ENCODE measurements at regions not wholly inside any gene's neighbourhood (a gene's known extent, or its start where the extent isn't known, plus 50 kb on each side); places are given as distances from the start of the nearest gene placed in this dataset.

GRCh38 chr21:14716761-14717396 is 170.8 kb upstream of the SAMSN1 start:
- H3K4me3 ChIP-seq (ENCODE audit: low read length) = no peak overlapping the region
- no peaks in the 10 kb centered on the region for H3F3A ChIP-seq (ENCODE audit: control insufficient read depth, insufficient read depth)
- H3K4me1 ChIP-seq (ENCODE audit: control insufficient read depth, low read length) = no peaks in the 10 kb centered on the region
- no peaks in the 10 kb centered on the region for H3K9me3 ChIP-seq (ENCODE audit: control insufficient read depth, insufficient read depth, low read length)
- no peaks in the 10 kb centered on the region for H3K27me3 ChIP-seq (ENCODE audit: control insufficient read depth, low read length)
- H3K4me2 ChIP-seq (ENCODE audit: low read length) = no peak overlapping the region
- H4K20me1 ChIP-seq (ENCODE audit: control insufficient read depth, insufficient read depth, low read depth, low read length) = no peaks in the 10 kb centered on the region
- no peaks in the 10 kb centered on the region for H3K36me3 ChIP-seq (ENCODE audit: control insufficient read depth, low read length)
- no peak for TF ChIP-seq EZH2phosphoT487 (IDR thresholded peaks at IDR 0.05; ENCODE audit: borderline replicate concordance, low read length)
- no peaks in the 10 kb centered on the region for H3K9me2 ChIP-seq (replicated peaks; ENCODE audit: control insufficient read depth, low read length)
- no peak overlapping the region for H3K27ac ChIP-seq (ENCODE audit: low read depth, low read length)
- no peaks in the 10 kb centered on the region for H3K79me2 ChIP-seq (ENCODE audit: control insufficient read depth, low read length)

GRCh38 chr21:14713109-14713508 is 167.0 kb upstream of the SAMSN1 start:
- Histone ChIP-seq H3K4me1 (ENCODE audit: control insufficient read depth, low read length) (no peaks in the 10 kb centered on the region), H4K20me1 (ENCODE audit: control insufficient read depth, insufficient read depth, low read depth, low read length) (no peaks in the 10 kb centered on the region), H3K4me3 (ENCODE audit: low read length) (no peak overlapping the region), H3K9me2 (replicated peaks; ENCODE audit: control insufficient read depth, low read length) (no peaks in the 10 kb centered on the region), H3K27me3 (ENCODE audit: control insufficient read depth, low read length) (no peaks in the 10 kb centered on the region), H3K36me3 (ENCODE audit: control insufficient read depth, low read length) (no peaks in the 10 kb centered on the region), H3K79me2 (ENCODE audit: control insufficient read depth, low read length) (no peaks in the 10 kb centered on the region), H3F3A (ENCODE audit: control insufficient read depth, insufficient read depth) (no peaks in the 10 kb centered on the region), H3K27ac (ENCODE audit: low read depth, low read length) (no peak overlapping the region), H3K9me3 (ENCODE audit: control insufficient read depth, insufficient read depth, low read length) (no peaks in the 10 kb centered on the region), H3K4me2 (ENCODE audit: low read length) (no peak overlapping the region)
- TF ChIP-seq EZH2phosphoT487 (IDR thresholded peaks at IDR 0.05; ENCODE audit: borderline replicate concordance, low read length) (no peak), CTCF (IDR thresholded peaks at IDR 0.05; ENCODE audit: low read depth, low read length, poor library complexity, severe bottlenecking) (no peak)

GRCh38 chr21:14712121-14712715 is 166.1 kb upstream of the SAMSN1 start:
- H3K79me2 ChIP-seq (ENCODE audit: control insufficient read depth, low read length) = no peaks in the 10 kb centered on the region
- H3K27ac ChIP-seq (ENCODE audit: low read depth, low read length) = no peak overlapping the region
- no peak overlapping the region for H3K4me3 ChIP-seq (ENCODE audit: low read length)
- H3F3A ChIP-seq (ENCODE audit: control insufficient read depth, insufficient read depth) = no peaks in the 10 kb centered on the region
- H3K9me3 ChIP-seq (ENCODE audit: control insufficient read depth, insufficient read depth, low read length) = no peaks in the 10 kb centered on the region
- H3K36me3 ChIP-seq (ENCODE audit: control insufficient read depth, low read length) = no peaks in the 10 kb centered on the region
- H3K4me2 ChIP-seq (ENCODE audit: low read length) = no peak overlapping the region
- H3K4me1 ChIP-seq (ENCODE audit: control insufficient read depth, low read length) = no peaks in the 10 kb centered on the region
- TF ChIP-seq EZH2phosphoT487 (IDR thresholded peaks at IDR 0.05; ENCODE audit: borderline replicate concordance, low read length) (no peak), CTCF (IDR thresholded peaks at IDR 0.05; ENCODE audit: low read depth, low read length, poor library complexity, severe bottlenecking) (no peak)
- H4K20me1 ChIP-seq (ENCODE audit: control insufficient read depth, insufficient read depth, low read depth, low read length) = no peaks in the 10 kb centered on the region
- H3K9me2 ChIP-seq (replicated peaks; ENCODE audit: control insufficient read depth, low read length) = no peaks in the 10 kb centered on the region
- no peaks in the 10 kb centered on the region for H3K27me3 ChIP-seq (ENCODE audit: control insufficient read depth, low read length)

- H4K20me1 ChIP-seq (ENCODE audit: control insufficient read depth, insufficient read depth, low read depth, low read length) = no peaks in the 10 kb centered on the region
- H3K27ac ChIP-seq (ENCODE audit: low read depth, low read length) = no peak overlapping the region
- no peaks in the 10 kb centered on the region for H3F3A ChIP-seq (ENCODE audit: control insufficient read depth, insufficient read depth)
- no peaks in the 10 kb centered on the region for H3K79me2 ChIP-seq (ENCODE audit: control insufficient read depth, low read length)
- H3K9me3 ChIP-seq (ENCODE audit: control insufficient read depth, insufficient read depth, low read length) = no peaks in the 10 kb centered on the region
- TF ChIP-seq CTCF (IDR thresholded peaks at IDR 0.05; ENCODE audit: low read depth, low read length, poor library complexity, severe bottlenecking) (no peak), EZH2phosphoT487 (IDR thresholded peaks at IDR 0.05; ENCODE audit: borderline replicate concordance, low read length) (no peak)
- no peak overlapping the region for H3K4me3 ChIP-seq (ENCODE audit: low read length)
- no peak overlapping the region for H3K4me2 ChIP-seq (ENCODE audit: low read length)
- H3K4me1 ChIP-seq (ENCODE audit: control insufficient read depth, low read length) = no peaks in the 10 kb centered on the region
- H3K36me3 ChIP-seq (ENCODE audit: control insufficient read depth, low read length) = no peaks in the 10 kb centered on the region
- H3K27me3 ChIP-seq (ENCODE audit: control insufficient read depth, low read length) = no peaks in the 10 kb centered on the region
- H3K9me2 ChIP-seq (replicated peaks; ENCODE audit: control insufficient read depth, low read length) = no peaks in the 10 kb centered on the region
These were observed 165.2 kb upstream of the SAMSN1 start for GRCh38 chr21:14711287-14711686.
